Muscle of back (tissue), 3 donors: ENCODE measurements at regions not wholly inside any gene's neighbourhood (a gene's known extent, or its start where the extent isn't known, plus 50 kb on each side); places are given as distances from the start of the nearest gene placed in this dataset.

ENCODE experiments used
- DNase-seq, 3 donors: peaks; one replicate each; pipeline versions ENCODE4 v3.0.0 to v3.0.0-alpha.2; 2013

DNA sequence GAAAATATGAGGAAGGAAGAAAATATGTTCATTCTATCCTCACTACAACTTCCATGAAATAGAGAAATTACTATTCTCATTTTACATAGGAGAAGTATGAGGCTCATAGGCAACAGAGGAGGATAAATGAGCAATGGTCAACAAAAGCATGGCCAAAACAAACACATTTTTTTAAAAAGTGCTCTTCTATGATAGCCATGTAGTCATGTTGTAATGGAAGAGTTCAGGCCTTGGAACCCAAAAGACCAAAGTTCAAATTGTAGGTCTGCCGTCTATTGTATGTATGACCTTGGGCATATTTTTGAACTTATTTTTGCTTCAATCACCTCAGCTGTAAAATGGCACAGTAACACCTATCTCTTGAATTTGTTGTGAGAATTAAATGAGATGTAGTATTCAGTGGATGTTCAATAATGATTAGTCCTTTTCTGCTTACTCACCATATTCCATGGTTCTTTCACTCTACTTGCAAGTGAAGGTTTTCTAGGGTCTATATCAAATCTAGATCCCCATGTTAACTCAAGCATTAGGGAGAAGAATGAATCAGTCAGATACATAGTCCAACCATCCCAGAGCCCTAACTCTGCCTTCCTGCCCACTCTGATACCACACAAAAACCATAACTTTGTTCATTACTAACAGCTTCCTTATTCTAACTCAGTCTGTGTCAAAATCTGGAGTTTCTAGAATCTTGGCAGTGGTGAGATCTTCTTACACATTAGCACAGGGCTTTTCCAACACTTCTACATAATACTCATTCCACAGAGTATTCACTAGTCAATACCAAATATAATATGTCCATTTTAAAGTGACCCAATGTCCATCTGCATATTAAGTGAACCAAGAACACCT lies 353.2 kb downstream of the PLPP3 start:
- no peak for DNase-seq

DNA sequence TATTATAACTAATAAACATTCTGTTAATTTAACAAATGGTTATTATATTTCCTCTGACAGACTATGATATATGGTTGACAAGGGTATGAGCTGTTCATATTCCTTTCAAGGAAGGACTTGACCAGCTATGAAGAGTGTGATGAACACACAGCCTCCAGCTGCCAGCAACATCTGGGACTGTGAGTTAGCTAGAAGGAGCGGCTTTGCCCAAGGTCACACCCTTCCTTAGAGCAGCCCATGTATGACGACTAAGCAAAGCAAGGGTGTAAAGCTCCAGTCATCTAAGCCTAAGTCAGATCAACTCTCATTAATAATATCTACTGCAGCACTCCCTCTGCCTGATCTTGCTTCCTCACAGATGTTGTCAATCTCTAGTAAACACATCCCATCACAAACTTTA lies 355.4 kb downstream of the PLPP3 start:
- DNase-seq, result no peak

DNA sequence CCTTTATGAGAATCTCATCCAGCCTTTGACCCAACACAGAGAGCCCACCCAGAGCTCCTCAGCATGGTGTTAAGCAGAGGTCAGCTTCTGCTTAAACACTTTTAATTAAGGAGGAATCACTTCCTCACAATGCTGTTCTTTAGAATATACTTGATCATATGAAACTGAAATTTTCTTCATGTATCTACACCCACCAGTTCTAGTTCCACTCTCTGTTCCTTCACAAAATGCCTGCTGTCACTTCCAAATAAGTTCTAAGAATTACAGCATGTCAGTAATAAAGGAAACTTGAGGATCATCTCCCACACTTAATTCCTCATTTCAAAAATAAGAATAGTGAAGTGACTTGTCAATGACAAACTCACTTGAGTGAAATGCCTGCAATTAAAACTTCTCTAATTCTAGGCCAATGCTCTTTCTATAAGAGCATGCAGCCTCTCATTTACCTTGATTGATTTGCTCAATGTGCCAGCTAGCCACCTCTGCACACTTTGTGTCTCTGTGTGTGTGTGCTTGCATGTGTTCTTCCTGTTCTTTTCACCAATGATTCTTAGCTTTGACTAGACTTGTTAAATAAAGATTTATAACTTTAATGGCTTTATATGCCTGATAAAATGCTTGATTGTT lies 356.3 kb downstream of the PLPP3 start:
- DNase-seq, result no peak

DNA sequence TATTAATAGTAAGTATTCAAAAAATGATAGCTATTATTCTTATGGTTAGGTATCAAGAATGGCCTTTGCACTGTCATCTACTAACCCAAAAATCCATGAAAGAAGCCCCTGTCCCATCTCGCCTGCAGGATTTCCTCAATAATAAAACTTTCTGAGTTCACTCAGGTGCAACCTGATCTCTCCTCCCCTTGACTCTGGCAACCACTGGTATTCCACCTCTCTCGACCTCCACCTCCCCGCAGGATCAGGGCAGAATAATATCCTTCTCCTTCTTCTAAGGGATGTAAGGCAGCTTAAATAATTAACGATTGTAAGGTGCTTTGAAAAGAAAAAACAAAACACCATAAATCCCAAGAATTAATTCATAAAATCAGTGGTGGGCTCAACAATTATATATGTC lies 359.3 kb downstream of the PLPP3 start:
- no peak for DNase-seq

DNA sequence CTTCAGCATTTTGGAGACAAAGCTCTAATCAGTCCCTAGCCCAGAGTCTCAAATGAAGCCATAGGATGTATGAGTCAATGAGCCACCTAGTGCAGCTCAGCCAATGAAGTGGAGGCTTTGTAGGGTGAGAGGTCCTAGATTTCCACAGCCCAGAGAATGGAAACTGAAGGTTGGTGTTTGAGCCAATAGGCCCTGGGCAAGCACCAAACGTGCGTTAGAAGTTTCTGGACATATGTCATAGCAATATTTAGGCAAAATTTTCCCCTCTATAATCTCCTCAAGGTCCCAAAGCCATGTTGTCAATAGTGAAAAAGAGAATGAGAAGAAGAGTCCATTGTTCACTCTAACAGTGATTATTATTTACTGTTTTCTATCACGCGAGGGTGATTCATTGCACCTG lies 361.3 kb downstream of the PLPP3 start:
- no peak for DNase-seq

DNA sequence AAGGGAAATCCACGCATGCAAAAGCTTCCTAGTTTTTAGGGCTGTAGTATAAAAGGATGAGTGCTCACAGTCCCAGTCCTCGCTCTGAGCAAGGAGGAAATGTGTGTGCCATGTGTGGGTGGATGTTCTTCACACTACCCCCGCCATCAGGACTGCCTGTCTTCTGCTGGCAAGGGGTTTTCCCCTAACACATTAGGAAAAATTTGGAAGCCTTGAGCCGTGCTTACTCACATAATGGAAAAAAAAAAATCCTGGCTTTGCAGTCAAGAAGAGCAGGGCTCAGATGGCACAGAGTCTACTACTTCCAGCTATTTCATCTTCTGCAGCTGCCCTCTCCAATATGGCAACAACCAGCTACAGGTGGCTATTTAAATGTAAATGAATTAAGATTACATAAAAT lies 363.1 kb downstream of the PLPP3 start:
- peak in 1 of 3 donors; percentile 49 for DNase-seq

DNA sequence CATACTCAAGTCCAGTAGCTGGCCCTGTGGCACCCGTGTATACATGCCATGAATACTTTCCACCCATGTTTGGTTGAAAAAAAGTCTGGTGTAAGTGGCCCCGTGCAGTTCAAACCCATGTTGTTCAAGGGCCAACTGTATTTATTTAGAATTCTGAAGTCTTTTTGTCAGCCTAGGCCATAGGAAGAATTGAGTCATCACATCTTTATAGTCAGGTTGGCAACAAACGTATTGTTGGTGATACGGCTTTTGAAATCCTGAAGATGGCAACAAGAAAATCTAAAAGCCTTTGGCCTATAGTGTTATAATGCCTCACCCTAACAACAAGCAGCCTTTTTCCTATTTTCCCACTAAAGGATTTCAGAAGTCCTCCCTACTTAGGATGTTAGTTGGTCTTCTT lies 363.6 kb downstream of the PLPP3 start:
- DNase-seq, result no peak

DNA sequence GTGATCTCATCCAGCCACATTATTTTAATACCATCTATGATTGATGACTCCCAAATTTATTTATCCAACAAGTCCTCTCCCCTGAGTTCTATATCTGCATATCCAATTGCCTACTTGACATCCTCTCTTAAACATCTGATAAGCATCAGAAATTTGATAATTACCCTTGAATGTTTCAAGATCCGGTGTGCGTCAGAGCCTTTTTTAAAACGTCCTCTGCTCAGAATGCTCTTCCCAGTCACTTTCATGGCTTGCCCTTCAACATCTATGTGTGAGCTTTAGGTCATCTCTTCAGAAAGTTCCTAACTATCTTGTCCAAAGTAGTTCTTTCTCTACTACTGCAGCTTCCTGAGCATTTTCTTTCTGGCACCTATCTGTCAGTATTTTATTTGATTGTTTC lies 364.3 kb downstream of the PLPP3 start:
- DNase-seq, result no peak

DNA sequence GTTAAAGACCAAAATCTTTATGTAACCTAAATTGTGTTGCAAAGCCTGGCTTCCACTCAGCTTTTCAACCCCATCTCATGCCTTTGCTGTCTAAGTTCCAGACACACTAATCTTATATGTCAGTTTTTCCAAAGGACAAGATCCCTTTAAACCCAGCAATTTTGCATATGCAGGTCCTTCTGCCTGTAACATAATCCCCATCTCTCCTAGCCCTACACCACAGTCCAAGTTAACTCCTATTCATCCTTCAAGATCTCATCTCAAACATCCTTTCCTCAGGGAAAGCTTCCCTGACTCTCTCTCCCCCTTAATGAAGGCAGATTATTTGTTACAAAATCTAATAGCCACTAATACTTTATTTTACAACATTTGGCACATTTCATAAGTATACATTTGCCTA lies 366.3 kb downstream of the PLPP3 start:
- DNase-seq, result no peak

DNA sequence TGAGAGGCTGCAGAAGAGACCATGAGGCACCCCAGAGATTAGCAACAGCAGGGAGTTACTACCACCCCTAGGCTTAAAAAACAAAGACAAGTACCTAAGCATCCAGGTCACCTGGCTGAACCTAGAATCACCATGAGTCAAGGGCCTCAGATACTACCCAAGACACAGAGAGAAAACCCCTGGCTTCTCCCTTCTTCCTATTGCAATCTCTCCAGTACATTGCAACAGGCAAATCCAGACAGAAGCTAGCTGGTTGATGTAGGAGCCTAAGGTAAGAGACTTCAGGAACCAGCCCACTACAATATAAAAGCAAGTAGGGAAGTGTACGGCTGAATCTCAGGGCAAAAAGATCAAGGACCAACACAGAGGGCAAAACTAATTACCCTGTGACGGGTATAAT lies 367.2 kb downstream of the PLPP3 start:
- no peak for DNase-seq

DNA sequence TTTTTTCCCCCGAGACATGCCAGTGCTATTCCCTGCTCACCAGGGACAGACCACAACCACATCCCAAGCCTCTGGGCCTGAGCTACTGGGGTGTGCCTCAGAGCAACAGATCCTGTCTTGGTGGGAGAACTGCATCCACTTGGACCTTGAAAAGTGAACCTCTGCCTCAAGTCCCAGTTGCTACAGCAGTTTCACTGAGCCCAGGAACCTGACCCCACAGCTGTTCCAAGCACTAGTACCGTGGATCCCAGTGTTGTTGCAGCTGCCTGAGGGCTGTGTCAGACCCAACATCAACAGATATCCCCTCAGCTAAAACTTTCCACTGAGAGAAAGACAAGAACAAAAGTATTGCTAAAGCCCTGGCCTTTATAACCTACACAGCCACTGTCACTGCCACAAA lies 373.0 kb downstream of the PLPP3 start:
- no peak for DNase-seq

DNA sequence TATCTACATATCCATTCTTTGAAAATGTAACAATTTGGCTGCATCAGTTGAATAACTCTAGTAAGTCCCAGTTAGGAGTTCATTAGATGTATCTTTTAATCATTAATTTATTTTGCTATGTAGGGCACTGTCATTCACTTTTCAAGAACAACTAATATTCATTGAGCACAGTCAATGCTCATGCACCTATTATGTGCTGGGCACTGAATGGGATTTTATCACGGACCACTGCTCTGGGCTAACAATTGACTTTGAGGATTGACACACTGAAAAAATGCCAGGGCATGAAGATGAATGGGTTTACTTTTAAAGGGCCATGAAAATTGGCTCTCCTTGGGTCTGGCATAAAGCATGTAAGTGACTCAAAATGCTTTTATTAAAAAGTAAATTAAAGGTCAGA lies 375.2 kb downstream of the PLPP3 start:
- no peak for DNase-seq

DNA sequence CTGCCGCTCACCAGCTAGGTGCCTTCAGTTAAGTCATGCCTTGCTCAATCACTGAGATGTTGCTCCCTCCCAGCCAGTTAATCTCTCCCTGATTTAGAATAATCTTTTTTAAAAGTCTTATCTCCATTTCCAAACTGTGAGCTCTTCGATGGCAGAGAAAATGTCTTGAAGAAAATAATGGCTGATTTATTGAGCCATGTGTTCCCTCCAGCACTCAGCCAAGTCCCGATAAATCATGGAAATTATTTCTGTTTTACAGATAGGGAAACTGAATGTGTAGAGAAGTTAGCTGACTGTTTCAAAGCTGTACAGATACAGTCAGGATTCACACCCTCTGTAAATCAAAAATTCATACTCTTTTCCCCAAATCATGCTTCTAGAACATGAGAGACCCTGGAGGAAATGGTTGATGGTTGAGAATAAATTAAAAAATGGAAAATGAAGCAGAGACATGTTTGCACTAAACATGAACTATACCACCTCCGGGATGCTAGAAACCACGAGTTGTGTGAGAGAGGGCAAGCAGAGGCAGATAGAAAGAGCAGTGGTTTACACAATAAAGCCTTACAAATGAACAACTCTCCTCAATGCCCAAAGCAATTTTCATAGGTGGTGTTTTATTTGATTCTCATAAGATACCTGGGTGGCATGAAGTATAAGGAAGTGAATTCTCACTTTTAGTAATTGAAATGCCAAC lies 376.4 kb downstream of the PLPP3 start:
- DNase-seq, result peak in 1 of 3 donors; percentile 65

DNA sequence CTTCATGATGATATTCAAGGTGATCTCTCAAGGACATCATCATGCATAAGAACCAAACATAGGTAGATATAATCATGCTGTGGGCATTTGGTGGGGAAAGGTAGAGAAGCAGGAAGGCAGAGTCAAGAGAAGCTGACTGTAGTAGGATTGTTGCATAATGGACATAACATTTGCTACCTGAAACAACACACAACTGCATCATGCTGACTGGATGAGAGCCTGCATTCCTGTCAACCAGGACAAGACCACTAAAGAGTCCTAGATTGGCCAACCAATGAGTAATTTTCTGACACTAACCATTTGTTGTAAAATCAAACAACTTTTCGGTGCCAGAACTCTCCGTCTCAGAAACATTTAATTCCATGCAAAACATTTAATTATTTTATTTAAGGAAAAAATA lies 377.2 kb downstream of the PLPP3 start:
- no peak for DNase-seq

DNA sequence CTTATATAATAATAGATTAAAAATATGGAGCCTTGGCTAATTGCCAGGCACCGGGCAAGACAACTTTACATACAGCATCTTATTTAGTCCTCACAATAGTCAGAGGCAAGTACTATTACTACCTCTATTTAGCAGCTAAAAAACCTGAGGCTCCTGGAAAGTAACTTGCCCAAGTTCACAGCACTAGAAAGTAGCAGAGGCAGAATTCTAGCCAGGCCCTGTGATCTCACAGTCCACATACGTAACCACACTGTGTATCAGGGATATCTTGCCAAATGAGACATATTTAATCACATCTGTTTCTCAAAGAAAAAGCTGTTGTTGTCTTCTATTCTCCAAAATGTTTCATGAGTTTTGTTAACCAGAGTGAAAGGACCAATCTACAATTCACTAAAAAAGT lies 378.5 kb downstream of the PLPP3 start:
- DNase-seq, result peak in 1 of 3 donors; percentile 65

DNA sequence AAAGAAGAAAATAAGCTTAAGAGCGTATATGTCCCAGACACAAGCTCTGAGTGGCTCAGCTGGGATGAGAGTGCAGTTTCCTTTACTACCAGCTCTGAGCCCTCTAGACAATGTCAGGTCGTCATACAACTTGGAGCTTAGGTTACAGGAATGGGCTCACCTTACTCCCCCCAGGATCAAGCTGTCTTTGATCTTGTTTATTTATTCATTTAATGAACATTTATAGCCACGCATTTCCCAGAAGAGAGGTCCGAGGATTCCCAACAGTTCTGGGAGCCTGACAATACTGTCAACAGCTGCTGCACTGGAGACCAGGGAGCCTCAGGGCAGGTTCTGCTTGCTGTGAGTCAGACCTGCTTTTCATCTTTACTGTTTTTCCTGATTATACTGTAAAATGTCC lies 378.9 kb downstream of the PLPP3 start:
- DNase-seq, result peak in 1 of 3 donors; percentile 64

DNA sequence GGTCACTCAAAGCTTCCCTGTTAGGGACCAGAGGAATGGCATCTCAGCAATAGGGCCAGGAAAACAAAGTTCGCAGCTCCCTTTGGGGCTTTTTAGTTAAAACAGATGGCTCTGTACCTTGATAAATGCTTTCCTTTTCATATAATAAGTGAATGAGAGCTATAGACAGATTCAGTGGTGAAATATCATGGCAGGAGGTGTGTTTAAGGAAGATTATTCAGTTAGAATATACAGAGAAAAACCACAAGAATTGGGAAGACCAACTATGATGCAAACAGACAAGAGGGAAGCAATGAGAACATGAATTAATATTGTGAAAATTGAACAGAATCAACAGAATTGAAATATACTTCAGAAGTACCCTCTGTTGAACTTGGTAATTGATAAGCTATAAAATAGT lies 379.4 kb downstream of the PLPP3 start:
- no peak for DNase-seq

DNA sequence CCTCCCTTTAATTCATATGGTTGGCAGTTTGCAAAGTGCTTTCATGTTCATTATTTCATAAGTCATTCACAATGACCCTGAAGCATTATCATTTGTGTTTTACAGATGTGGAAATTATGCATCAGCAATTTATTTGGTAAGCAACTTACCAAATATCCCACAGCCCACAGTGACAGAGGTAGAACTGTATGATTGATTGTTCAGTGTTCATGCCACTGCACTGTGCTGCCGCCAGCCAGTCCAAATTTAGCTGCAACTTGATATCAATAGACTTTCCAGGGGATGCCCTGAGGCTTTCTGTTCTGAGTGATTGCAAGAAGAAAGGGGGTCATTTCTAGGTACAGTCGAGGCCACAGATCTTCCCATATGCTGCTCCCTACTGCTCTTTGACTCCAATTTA lies 380.3 kb downstream of the PLPP3 start:
- no peak for DNase-seq

DNA sequence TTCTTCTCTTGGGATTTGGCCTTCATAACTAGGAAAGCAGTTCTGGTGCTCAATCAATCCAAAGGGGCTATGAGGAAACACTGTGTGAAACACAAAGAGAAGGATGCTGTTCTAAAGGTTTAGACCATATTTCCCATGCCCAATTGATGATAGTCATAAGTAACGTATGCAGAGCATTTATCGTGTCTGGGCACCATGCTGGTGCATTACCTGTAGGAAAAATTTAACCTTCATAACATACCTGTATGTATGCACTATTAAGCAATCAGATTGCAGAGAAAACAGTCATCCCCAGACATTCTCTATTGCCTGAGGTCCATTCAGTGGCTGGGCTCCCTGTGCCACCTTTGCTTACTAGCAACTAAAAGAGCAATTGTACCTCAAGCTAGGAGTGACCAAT lies 381.4 kb downstream of the PLPP3 start:
- DNase-seq, result no peak

DNA sequence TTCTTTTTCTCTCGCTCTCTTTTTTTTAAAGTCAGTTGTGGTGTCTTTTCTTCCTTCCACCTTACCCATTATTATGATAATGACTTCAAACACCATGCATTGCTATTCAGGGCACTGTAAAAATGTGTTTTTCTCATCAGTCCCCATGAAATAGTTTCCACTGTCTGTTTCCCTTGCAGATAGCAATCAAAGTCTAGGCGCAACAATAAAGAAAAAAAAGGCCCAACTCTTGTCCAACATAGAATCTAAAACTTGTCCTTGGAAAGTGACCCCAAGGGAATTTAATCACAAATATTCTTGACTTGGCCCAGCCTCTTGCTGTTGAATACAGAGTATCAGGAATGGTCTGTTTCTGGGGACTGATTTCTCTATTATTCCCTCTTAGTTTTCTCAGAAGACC lies 382.5 kb downstream of the PLPP3 start:
- peak in 1 of 3 donors; percentile 55 for DNase-seq

DNA sequence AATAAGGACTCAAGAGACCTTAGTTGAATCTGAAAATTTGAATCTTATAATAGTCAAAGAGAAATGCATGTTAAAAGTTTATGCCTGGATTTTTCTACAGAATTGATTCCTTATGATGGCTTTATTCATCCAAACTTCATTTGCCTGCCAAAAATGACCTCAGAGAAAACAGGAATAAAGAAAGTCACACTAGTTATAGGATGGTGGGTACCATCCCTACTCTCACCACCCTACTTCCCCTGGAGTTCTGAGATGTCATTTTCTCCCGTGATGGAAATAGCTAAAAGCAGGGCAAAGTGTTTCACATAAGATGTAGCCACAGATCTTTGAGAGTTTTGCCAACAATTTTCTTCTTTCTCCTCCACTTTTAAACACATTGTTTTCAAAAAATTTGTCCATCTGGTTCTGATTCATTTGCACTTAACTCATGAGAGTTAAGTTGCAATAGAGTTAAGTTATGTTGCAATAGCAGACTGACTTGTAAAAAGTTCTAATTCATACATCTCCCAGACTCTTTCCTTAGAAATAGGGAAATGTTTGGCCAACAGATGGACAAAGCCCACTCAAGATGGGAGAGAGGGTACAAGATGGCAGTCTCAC lies 384.6 kb downstream of the PLPP3 start:
- DNase-seq, result peak; percentile 67 to 88 (median 74)

DNA sequence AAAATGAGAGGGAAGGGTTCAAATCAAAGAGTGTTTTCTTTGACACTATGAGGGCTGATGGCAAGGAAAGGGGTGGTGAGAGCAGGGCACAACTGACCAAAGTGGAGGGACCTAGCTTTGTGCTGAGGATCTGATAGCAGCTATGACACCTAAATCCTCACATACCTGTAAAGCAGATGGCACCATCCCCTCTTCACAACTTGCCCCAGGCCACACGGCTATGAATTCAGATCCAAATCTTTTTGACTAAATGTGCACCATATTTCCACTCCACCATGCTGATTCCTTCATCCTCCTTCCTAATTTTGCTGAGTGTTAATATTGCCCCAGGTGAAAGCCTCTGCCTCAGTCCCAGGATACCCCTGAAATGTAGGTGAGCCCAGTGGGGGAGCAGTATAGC lies 385.7 kb downstream of the PLPP3 start:
- no peak for DNase-seq

DNA sequence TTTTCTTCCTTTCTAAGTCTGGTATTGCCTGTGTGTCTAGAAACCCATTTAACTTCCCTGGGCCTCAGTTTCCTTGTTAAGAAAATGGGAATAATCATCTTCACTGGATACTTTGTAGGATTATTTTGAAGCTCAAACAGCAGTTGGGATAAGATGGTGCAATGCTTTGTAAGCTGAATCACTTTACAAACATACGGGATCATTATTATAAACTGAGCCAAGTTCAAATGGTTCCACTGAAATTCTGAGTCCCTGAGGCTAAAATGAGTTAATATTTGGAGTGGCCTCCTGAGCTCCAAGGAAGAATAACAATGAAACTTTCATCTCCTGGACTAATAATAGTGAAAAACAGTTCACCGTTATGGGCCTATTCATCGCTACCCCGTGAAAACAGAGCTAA lies 388.0 kb downstream of the PLPP3 start:
- no peak for DNase-seq
